GM12864 (cell line): ENCODE measurements at regions not wholly inside any gene's neighbourhood (a gene's known extent, or its start where the extent isn't known, plus 50 kb on each side); places are given as distances from the start of the nearest gene placed in this dataset.

Experiments
- DNase-seq: peaks from one replicate; pipeline ENCODE4 v3.0.0-alpha.2; 2011; ENCODE audit warnings: low read depth
- H3K4me3 ChIP-seq: 2 replicates; pipeline ENCODE4 v1.5.1; 2011; ENCODE audit warnings: mild to moderate bottlenecking, low read depth, low read length, control low read depth
- TF ChIP-seq, protein P1 (sequence below): IDR thresholded peaks from 2 replicates; pipeline ENCODE4 v1.5.1; 2011; ENCODE audit warnings: low read depth, mild to moderate bottlenecking, moderate library complexity, low read length, control low read depth, inconsistent platforms; ENCODE audit errors: missing control alignments

- TF ChIP-seq, protein P1, sequence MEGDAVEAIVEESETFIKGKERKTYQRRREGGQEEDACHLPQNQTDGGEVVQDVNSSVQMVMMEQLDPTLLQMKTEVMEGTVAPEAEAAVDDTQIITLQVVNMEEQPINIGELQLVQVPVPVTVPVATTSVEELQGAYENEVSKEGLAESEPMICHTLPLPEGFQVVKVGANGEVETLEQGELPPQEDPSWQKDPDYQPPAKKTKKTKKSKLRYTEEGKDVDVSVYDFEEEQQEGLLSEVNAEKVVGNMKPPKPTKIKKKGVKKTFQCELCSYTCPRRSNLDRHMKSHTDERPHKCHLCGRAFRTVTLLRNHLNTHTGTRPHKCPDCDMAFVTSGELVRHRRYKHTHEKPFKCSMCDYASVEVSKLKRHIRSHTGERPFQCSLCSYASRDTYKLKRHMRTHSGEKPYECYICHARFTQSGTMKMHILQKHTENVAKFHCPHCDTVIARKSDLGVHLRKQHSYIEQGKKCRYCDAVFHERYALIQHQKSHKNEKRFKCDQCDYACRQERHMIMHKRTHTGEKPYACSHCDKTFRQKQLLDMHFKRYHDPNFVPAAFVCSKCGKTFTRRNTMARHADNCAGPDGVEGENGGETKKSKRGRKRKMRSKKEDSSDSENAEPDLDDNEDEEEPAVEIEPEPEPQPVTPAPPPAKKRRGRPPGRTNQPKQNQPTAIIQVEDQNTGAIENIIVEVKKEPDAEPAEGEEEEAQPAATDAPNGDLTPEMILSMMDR, result no peak
- no peak for DNase-seq
- H3K4me3 ChIP-seq, result no peak overlapping the region
Measured at GRCh38 chr13:81602241-81602640, 1261.3 kb upstream of the SPRY2 start.

DNA sequence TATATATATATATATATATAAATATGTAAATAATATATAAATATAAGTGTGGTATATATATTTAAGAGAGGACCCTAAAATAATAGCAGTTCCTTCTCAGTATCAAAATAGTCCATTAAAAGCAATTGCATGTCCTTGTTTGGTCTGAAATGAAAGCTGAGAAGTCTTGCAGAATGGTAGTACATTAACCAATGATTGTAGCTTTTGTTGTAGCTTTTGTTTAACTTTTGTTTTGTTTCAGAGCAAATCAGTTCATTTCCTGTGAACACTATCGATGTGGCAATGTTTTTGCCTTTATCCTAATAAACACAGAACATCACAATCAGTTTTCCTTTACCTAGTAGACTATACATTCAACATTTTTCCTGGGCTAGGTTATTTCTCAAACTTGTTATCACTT is 1256.2 kb upstream of the SPRY2 start:
- DNase-seq, result no peak
- TF ChIP-seq, protein P1, result no peak

GRCh38 chr13:81596224-81596753 is 1255.4 kb upstream of the SPRY2 start:
- no peak overlapping the region for H3K4me3 ChIP-seq
- DNase-seq, result no peak
- TF ChIP-seq, protein P1, result no peak

More for the DNA sequence above, 1256.2 kb upstream of the SPRY2 start:
- H3K4me3 ChIP-seq, result no peak overlapping the region

- DNase-seq, result no peak
- TF ChIP-seq, protein P1, result no peak
- H3K4me3 ChIP-seq, result no peak overlapping the region
Measured at GRCh38 chr13:81591528-81592220, 1250.7 kb upstream of the SPRY2 start.

GRCh38 chr13:81582381-81582780 is 1241.5 kb upstream of the SPRY2 start:
- no peak for DNase-seq
- TF ChIP-seq, protein P1, result no peak

GRCh38 chr13:81577601-81578195 is 1236.8 kb upstream of the SPRY2 start:
- TF ChIP-seq, protein P1, result no peak
- DNase-seq, result no peak
- H3K4me3 ChIP-seq, result no peak overlapping the region

More at GRCh38 chr13:81582381-81582780, 1241.5 kb upstream of the SPRY2 start:
- no peak overlapping the region for H3K4me3 ChIP-seq

- H3K4me3 ChIP-seq, result no peak overlapping the region
- TF ChIP-seq, protein P1, result no peak
- DNase-seq, result no peak
Measured at GRCh38 chr13:81568824-81569223, 1227.9 kb upstream of the SPRY2 start.
